ENCODE measurements at regions not wholly inside any gene's neighbourhood (a gene's known extent, or its start where the extent isn't known, plus 50 kb on each side); places are given as distances from the start of the nearest gene placed in this dataset.

DNA sequence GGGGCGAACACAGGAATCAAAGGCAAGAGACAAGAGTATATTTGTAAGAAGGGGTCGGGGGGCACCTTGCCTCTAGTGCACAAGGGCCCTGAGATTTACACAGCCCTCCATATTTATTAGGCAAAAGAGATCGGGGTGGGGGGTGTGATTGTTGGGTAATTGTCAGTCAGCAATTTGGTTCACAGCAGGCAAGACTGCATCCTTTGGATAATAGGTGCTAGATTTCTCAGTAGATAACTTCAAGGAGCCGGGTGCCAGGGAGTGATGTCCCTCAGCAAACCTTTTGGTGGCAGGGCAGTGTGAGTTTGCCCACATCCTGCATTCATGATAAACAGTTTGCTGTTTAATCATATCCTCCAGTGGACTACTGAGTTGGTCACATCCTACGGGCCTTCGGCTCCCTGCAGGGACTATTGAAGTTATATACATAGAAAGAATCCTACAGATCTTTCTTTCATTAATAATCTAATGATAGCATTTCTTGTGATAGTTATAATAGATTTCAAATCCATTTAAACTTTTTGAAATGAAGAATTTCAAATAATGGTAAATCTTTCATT is 178.5 kb downstream of the GNAI1 start:
- TF ChIP-seq, protein P1, sequence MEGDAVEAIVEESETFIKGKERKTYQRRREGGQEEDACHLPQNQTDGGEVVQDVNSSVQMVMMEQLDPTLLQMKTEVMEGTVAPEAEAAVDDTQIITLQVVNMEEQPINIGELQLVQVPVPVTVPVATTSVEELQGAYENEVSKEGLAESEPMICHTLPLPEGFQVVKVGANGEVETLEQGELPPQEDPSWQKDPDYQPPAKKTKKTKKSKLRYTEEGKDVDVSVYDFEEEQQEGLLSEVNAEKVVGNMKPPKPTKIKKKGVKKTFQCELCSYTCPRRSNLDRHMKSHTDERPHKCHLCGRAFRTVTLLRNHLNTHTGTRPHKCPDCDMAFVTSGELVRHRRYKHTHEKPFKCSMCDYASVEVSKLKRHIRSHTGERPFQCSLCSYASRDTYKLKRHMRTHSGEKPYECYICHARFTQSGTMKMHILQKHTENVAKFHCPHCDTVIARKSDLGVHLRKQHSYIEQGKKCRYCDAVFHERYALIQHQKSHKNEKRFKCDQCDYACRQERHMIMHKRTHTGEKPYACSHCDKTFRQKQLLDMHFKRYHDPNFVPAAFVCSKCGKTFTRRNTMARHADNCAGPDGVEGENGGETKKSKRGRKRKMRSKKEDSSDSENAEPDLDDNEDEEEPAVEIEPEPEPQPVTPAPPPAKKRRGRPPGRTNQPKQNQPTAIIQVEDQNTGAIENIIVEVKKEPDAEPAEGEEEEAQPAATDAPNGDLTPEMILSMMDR (IDR thresholded peaks at IDR 0.05): no peak
- TF ChIP-seq EZH2 (IDR thresholded peaks at IDR 0.05): no peak

Measured in neural progenitor cell (in vitro differentiated cells).